NCI-H2196 treated with DMSO at 0.1 percent for 48 hours (cell line): ENCODE measurements at regions not wholly inside any gene's neighbourhood (a gene's known extent, or its start where the extent isn't known, plus 50 kb on each side); places are given as distances from the start of the nearest gene placed in this dataset.

Experiments
- DNase-seq: peaks from one replicate; lab custom pipeline; 2025; ENCODE audit not compliant: unreplicated experiment; lab: John Stamatoyannopoulos, UW

- no peak for DNase-seq
Observed at GRCh38 chr18:69326094-69326493, 74.6 kb upstream of the DOK6 start.

GRCh38 chr18:69328086-69328485 is 72.6 kb upstream of the DOK6 start:
- DNase-seq: no peak

- DNase-seq: no peak
Observed at GRCh38 chr18:69330385-69331005, 70.2 kb upstream of the DOK6 start.

- DNase-seq: no peak
Observed at GRCh38 chr18:69349912-69350597, 50.6 kb upstream of the DOK6 start.
